GM19043 (cell line): ENCODE measurements at regions not wholly inside any gene's neighbourhood (a gene's known extent, or its start where the extent isn't known, plus 50 kb on each side); places are given as distances from the start of the nearest gene placed in this dataset.
"Not testable (repeated sequence)": the region's sequence is repeated elsewhere in the genome, so short reads cannot be mapped to it uniquely, and the experiment has no call there.

Source experiments
- ATAC-seq: cut with Tn5 transposase; IDR thresholded peaks from one replicate; pipeline ENCODE4 v1.9.1; 2021; ENCODE audit warnings: low read depth; ENCODE audit not compliant: unreplicated experiment

DNA sequence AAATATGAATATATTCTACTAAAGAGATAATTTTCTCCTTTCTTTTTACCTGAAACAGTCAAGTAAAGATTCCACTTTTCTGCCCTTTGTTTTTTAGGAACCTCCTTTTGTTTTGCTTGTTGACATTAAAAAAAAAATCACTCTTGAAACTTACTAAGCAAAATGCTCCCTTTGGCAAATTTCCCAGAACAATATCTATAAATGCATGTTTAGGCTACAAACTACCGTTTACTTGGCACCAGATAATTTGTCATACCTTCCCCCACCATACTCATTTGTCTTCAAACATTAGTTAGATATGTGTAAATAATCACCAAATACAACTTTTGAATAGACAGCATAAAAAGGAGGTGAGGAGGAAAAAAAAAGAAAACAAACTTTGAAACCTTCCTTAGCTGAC, 604.7 kb downstream of the RFPL4B start:
- ATAC-seq: no peak

GRCh38 chr6:112955743-112956142, 608.6 kb downstream of the RFPL4B start:
- ATAC-seq: not testable (repeated sequence)

DNA sequence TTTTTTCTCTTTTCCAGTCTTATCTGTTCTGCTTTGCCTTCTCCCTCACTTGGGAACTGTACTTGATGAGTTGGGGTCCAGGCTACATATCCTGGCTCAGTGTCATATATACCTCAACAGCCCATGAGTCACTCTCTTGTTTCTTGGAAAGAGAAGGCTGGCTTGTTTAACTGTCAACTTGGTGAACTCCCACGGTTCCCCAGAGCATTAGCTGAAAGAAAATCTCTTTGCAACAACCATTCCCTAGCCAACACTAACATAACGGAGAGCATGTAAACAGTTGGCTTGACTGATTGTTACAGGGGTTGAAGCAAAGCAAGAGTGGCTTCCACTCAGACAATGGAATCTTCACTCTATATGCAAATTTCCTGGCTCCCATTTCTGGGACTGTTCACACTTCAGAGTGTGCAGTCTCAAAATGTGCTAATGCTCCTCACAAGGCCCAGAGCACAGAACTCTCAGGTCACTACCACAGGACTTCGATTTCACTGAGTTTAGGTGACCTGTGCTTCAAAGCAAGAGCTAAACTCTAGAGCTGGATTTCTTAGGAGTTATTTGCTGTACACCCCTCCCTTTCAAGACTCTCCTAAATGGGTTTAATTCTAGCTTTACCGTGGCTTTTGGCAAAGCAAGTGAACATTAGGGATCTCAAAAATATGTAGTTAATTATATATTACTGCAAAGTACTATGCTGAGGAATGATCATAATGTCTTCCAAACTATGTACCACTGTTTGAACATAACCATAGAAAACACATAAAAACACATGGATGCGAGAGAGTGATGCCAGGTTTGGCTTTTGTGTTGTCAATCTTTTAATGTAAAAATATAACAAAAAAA, 609.8 kb downstream of the RFPL4B start:
- no peak for ATAC-seq

- no peak for ATAC-seq
Measured at GRCh38 chr6:112957536-112957916, 610.4 kb downstream of the RFPL4B start.

DNA sequence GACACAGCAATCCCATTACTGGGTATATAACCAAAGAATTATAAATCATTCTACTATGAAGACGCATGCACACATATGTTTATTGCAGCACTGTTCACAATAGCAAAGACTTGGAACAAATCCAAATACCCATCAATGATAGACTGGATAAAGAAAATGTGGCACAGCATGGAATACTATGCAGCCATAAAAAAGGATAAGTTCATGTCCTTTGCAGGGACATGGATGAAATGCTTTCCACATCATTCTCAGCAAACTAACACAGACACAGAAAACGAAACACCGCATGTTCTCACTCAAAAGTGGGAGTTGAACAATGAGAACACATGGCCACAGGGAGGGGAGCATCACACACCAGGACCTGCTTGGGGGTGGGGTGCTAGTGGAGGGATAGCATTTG, 613.0 kb downstream of the RFPL4B start:
- not testable (repeated sequence) for ATAC-seq

DNA sequence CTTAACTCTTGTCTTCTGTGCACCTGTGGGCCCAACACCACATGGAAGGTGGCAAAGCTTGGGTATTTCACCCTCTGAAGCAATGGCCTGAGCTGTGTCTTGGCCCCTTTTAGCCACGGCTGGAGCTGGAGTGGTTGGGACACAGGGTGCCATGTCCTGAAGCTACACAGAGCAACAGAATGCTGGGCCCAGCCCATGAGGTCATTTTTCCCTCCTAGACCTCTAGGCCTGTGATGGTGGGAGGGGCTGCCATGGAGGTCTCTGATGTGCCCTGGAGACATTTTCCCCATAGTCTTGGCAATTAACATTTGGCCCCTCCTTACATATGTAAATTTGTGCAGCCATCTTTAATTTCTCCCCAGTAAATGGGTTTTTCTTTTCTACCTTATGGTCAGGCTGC, 620.8 kb downstream of the RFPL4B start:
- no peak for ATAC-seq

DNA sequence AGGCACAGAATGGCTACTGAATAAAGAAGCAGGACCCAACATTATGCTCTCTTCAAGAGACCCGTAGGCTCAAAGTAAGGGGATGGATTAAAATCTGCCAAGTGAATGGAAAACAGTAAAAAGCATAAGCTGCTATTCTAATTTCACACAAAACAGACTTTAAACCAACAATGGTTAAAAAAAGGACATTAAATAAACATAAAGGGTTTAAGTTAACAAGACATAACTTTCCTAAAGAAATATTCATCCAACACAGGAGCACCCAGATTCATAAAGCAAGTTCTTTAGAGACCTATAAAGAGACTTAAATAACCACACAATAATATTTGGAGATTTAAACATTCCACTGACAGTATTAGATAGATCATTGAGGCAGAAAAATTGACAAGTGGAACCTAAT, 624.5 kb downstream of the RFPL4B start:
- ATAC-seq: no peak

GRCh38 chr6:112974931-112975330, 627.8 kb downstream of the RFPL4B start:
- ATAC-seq: not testable (repeated sequence)

DNA sequence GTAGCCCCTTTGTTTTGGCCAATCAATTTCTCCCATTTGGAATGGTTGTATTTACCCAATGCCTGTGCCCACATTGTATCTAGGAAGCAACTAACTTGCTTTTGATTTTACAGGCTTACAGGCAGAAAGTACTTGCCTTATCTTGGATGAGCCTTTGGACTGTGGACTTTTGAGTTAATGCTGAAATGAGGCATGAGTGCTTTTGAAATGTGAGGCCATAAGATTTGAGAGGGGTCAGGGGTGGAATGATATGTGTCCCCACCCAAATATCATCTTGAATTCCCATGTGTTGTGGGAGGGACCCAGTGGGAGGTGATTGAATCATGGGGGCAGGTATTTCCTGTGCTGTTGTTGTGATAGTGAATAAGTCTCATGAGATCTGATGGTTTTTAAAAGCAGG, 629.4 kb downstream of the RFPL4B start:
- not testable (repeated sequence) for ATAC-seq

- ATAC-seq: no peak
Measured at GRCh38 chr6:112979830-112980229, 632.7 kb downstream of the RFPL4B start.

DNA sequence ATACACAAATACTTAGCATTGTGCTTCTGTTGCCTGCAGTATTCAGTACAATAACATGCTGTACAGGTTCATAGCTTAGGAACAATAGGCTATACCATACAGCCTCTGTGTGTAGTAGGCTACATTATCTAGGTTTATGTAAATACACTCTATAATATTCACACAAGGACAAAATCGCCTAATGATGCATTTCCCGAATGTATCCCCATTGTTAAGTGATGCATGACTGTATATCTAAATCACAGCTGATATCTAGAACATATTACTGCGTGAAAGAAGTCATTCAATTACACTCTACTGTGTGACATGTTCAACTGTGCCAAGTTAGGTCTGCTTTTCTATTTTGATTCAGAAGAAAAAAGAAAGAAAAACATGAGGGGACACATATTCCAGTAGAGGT, 633.5 kb downstream of the RFPL4B start:
- ATAC-seq: no peak

DNA sequence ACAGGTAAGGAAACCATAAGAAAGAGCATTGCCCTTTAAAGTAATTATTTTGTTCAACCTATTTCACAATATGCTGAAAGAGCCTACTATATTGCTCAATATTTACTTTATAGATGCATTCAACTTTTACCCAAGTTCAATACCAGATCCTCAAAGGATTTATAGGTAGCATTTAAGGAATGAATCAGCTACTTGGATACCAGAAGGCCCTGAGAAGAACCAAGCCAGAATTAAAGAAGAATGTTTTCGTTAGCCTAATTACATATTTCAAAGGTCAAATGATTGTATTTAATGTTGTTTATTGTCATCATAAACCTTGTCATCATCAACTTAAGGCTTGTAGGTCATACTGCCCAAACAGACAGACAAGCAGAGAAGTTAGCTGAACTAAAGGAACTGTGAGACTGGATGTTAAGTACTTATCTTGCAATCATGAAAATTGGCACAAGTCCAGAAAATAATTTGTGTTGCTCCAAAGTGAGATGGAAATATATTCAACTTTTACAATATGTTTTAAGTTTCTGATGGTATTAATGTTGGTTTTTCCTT, 636.7 kb downstream of the RFPL4B start:
- no peak for ATAC-seq

- no peak for ATAC-seq
Measured at GRCh38 chr6:112984899-112985298, 637.8 kb downstream of the RFPL4B start.

- no peak for ATAC-seq
Measured at GRCh38 chr6:112986321-112986720, 639.2 kb downstream of the RFPL4B start.

- ATAC-seq: no peak
Measured at GRCh38 chr6:112988748-112989147, 641.6 kb downstream of the RFPL4B start.

- ATAC-seq: no peak
Measured at GRCh38 chr6:112990971-112991370, 643.8 kb downstream of the RFPL4B start.

DNA sequence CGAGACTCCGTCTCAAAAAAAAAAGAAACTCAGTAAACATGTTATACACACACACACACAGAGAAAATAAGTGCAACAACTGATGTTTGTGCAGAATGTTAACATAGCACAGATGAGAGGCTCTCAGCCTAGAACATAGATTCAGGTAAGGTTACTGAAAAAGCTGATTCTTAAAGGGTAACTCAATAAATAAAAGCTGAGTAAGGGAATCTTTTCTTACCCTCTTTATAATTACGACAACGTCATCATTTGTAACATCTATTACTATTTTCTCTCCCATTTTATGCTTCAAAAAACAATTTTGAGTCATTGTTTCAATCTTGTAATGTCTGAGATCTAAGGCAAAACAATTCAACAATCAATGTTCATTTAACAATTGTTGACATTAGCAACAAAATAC, 644.8 kb downstream of the RFPL4B start:
- ATAC-seq: no peak

DNA sequence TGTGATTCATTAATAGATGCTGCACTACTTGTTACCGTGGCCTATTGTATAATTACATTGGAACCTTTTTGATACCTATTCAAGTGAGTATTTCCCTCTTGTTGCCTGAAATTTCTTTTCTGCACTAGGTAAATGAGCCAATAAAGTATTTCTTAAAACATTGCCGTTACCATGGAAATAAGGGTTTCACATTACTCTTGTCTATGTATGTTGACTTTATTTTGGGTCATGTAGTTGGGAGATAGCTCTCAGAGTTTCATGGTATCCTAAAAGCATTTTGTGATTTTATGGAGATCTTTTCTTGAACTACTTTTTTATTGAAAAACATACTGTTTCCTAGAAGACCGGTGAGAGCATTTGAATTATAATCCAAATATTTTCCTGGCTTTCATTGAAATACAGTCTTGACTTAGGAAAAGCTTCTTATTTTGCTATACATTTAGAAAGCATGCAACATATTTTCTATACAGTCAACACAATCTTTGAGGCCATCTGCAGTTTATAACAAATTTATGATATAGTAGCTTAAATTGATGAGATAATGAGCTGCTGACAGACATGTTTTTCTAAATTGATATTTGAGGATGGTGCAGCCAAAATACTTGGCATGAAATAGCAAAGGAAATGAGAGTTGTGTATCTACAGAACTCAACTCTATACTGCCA, 650.4 kb downstream of the RFPL4B start:
- no peak for ATAC-seq

DNA sequence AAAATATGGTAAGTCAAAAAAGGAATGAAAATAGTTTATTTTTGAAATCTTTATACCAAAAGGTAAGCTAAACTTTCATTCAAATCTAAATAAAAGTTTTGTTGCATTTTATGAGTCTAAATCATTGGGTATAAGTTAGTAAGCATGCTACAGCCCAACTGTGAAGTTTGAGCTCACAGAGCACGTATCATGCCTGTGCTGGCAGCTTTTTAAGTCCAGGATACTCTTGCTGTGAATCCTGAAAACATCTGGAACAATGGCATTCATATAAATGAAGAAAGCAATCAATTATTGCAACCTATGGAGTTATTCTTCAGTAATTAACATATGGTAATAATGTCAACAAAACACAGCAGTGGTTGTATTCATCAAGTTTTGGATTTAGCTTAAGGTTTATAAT, 656.9 kb downstream of the RFPL4B start:
- no peak for ATAC-seq

GRCh38 chr6:113004470-113005270, 657.5 kb downstream of the RFPL4B start:
- ATAC-seq: no peak

DNA sequence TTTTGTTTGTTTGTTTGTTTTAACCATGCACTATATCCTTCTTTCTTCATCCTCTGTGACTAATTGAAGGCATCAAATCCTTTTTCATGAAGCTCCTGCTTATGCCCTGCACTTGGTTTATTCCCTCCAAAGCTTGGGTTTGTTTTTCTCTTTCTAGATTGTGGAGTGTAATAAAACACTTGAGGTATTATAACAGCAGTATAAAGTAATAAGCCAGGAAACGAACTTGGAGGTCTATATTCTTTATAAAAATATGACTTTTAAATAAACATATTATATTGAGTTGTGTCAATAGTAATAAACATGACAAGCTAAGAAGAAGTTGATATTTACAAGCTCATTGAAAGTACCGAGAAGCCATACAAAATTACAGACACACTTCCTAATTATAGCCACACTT, 659.4 kb downstream of the RFPL4B start:
- no peak for ATAC-seq
